SJCRH30 (cell line): ENCODE measurements at regions not wholly inside any gene's neighbourhood (a gene's known extent, or its start where the extent isn't known, plus 50 kb on each side); places are given as distances from the start of the nearest gene placed in this dataset.
"Not testable (repeated sequence)": the region's sequence is repeated elsewhere in the genome, so short reads cannot be mapped to it uniquely, and the experiment has no call there.

ENCODE experiments used
- DNase-seq, 2 experiments: peaks; one replicate each; pipeline ENCODE4 v3.0.0-alpha.2; 2015 to 2020
- H3K27ac ChIP-seq: fragments of 250-450 bp; sonication (Bioruptor Pico); 2 replicates; pipeline ENCODE4 v1.5.1; 2020; ENCODE audit warnings: mild to moderate bottlenecking, moderate library complexity
- H3K27me3 ChIP-seq: fragments of 250-450 bp; sonication (Bioruptor Pico); 2 replicates; pipeline ENCODE4 v1.5.1; 2020; ENCODE audit warnings: mild to moderate bottlenecking, moderate library complexity
- H3K36me3 ChIP-seq: fragments of 250-450 bp; sonication (Bioruptor Pico); 2 replicates; pipeline ENCODE4 v1.5.1; 2020; ENCODE audit warnings: mild to moderate bottlenecking, moderate library complexity
- H3K4me1 ChIP-seq: fragments of 250-450 bp; sonication (Bioruptor Pico); 2 replicates; pipeline ENCODE4 v1.5.1; 2020; ENCODE audit warnings: mild to moderate bottlenecking, moderate library complexity
- H3K4me3 ChIP-seq: fragments of 250-450 bp; sonication (Bioruptor Pico); 2 replicates; pipeline ENCODE4 v1.5.1; 2020; ENCODE audit warnings: mild to moderate bottlenecking, moderate library complexity
- H3K9me3 ChIP-seq: fragments of 250-450 bp; sonication (Bioruptor Pico); replicated peaks from 2 replicates; pipeline ENCODE4 v1.5.1; 2020; ENCODE audit warnings: mild to moderate bottlenecking, moderate library complexity

DNA sequence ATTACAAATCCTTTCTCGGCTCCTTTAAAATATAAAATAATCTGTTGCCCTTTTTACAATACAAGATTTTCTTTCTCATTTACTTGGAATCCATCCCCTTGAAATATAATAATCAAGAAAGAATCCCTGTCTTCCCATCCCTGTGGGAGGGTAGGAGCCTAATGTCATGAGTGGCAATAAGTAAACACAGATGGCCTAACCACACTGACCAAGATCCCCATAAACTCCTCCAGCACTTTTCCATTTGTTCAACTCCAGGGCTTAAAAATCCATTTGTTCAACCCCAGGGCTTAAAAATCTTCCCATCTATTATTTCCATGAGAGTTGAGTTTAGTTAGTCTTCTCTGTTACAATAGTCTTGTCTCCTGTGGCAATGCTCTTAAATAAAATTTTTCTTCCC is 297.6 kb downstream of the CDH7 start:
- H3K4me3 ChIP-seq: no peak overlapping the region
- no peaks in the 10 kb centered on the region for H3K9me3 ChIP-seq
- no peaks in the 10 kb centered on the region for H3K27me3 ChIP-seq
- no peaks in the 10 kb centered on the region for H3K36me3 ChIP-seq
- H3K4me1 ChIP-seq: peaks cover 30% of the 10 kb centered on the region
- DNase-seq: peak; percentile 55 to 89
- peak overlapping the region; percentile 65 for H3K27ac ChIP-seq

DNA sequence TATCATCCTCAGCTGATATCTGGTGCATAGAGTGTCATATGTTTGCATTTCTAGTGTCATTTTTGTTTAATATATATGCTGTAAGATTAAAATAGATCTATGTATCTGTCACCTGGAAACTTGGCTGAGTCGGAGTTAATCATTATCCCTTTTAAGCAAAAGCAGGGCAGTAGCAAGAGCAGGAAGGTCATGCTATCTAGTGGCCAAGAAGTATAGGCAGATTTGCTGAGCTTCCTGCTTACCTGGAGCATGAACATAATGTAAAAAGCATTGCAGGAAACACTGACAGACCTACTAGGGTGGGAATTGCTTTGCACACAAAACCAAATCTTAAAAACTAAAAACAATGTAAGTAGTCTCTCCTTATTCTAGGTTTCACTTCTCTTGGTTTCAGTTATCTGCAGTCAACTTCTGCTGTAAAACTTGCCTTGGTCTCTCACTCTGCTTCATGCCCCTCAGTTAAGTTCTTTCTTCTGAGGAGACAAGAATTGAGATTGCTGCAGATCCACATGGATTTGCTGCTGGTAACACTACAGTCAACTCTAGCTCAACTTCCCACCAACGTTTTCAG is 295.3 kb downstream of the CDH7 start:
- peaks cover 30% of the 10 kb centered on the region for H3K4me1 ChIP-seq
- DNase-seq: no peak
- no peaks in the 10 kb centered on the region for H3K36me3 ChIP-seq
- no peak overlapping the region for H3K4me3 ChIP-seq
- no peak overlapping the region for H3K27ac ChIP-seq
- no peaks in the 10 kb centered on the region for H3K9me3 ChIP-seq
- H3K27me3 ChIP-seq: no peaks in the 10 kb centered on the region

DNA sequence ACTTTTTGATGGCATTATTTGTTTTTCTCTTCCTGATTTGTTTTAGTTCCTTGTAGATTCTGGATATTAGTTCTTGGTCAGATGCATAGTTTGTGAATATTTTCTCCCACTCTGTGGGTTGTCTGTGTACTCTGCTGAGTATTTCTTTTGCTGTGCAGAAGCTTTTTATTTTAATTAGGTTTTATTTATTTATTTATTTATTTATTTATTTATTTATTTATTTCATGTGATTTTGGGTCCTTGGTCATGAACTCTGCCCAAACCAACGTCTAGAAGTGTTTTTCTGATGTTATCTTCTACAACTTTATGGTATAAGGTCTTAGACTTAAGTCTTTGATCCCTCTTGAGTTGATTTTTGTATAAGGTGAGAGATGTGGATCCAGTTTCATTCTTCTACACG is 292.2 kb downstream of the CDH7 start:
- H3K4me1 ChIP-seq: peaks cover 14% of the 10 kb centered on the region
- H3K27ac ChIP-seq: no peak overlapping the region
- H3K36me3 ChIP-seq: no peaks in the 10 kb centered on the region
- DNase-seq: no peak
- H3K4me3 ChIP-seq: no peak overlapping the region
- no peaks in the 10 kb centered on the region for H3K9me3 ChIP-seq
- H3K27me3 ChIP-seq: no peaks in the 10 kb centered on the region

DNA sequence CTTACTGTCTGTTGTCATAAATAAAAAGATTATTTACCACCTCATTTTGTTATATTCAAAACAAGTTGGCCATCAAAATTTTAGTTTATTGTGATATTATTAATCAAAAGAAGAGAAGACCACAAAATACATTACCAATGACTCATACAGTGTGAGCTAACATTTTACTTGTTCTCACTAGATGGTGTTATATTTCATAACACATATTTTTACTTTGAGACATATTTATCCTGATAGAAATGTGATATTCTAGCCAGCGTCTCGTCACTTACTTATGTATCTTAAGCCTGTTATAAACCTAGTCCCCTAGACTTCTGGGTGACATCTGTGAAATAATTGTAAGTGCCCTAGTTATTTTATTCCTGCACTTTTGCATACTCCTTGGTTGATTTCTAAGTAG is 263.2 kb downstream of the CDH7 start:
- Histone ChIP-seq H3K4me1 (peaks cover 10% of the 10 kb centered on the region), H3K4me3 (no peak overlapping the region), H3K27me3 (no peaks in the 10 kb centered on the region), H3K9me3 (no peaks in the 10 kb centered on the region), H3K27ac (no peak overlapping the region), H3K36me3 (no peaks in the 10 kb centered on the region)
- DNase-seq: peak in 1 of 2 experiments; percentile 36

DNA sequence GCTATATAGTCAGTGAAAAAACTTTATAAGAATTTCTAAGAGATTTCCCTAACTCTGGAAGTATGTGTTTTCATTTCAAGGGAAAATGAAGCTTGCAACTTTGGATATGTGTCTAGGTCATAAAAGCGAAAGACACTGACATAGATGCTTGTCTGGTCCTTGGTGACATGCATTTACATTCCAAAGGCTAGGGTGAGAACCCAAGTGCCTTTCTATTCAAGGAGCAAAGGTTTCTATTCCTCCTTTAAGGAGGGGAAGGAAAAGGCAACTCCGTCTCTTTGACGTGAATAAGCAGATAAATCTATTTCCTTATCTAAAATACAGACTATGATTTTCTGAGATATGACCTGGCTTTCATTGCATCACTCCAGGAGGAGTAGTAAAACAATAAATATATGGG is 261.1 kb downstream of the CDH7 start:
- Histone ChIP-seq H3K27ac (no peak overlapping the region), H3K36me3 (no peaks in the 10 kb centered on the region), H3K27me3 (no peaks in the 10 kb centered on the region), H3K4me3 (no peak overlapping the region), H3K4me1 (peaks cover 10% of the 10 kb centered on the region), H3K9me3 (no peaks in the 10 kb centered on the region)
- no peak for DNase-seq

DNA sequence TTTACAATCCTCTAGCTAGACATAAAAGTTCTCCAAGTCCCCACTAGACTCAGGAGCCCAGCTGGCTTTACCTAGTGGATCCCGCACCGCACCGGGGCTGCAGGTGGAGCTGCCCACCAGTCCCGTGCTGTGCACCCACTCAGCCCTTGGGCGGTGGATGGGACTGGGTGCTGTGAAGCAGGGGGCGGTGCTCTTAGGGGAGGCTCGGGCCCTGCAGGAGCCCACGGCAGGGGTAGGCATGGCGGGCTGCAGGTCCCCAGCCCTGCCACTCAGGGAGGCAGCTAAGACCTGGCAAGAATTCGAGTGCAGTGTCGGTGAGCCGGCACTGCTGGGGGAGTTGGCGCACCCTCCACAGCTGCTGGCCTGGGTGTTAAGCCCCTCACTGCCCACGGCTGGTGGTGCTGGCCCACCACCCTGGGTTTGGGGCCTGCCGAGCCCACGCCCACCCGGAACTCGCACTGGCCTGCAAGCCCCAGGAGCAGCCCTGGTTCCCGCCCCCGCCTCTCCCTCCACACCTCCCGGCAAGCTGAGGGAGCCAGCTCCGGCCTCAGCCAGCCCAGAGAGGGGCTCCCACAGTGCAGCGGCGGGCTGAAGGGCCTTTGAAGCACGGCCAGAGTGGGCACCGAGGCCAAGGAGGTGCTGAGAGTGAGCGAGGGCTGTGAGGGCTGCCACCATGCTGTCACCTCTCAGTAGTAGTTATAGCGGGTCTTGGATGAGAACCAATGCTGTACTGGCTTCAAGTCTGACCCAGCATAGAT is 255.2 kb downstream of the CDH7 start:
- H3K27me3 ChIP-seq: no peaks in the 10 kb centered on the region
- H3K4me1 ChIP-seq: no peaks in the 10 kb centered on the region
- no peaks in the 10 kb centered on the region for H3K9me3 ChIP-seq
- no peak for DNase-seq
- no peak overlapping the region for H3K4me3 ChIP-seq
- H3K27ac ChIP-seq: no peak overlapping the region
- no peaks in the 10 kb centered on the region for H3K36me3 ChIP-seq

DNA sequence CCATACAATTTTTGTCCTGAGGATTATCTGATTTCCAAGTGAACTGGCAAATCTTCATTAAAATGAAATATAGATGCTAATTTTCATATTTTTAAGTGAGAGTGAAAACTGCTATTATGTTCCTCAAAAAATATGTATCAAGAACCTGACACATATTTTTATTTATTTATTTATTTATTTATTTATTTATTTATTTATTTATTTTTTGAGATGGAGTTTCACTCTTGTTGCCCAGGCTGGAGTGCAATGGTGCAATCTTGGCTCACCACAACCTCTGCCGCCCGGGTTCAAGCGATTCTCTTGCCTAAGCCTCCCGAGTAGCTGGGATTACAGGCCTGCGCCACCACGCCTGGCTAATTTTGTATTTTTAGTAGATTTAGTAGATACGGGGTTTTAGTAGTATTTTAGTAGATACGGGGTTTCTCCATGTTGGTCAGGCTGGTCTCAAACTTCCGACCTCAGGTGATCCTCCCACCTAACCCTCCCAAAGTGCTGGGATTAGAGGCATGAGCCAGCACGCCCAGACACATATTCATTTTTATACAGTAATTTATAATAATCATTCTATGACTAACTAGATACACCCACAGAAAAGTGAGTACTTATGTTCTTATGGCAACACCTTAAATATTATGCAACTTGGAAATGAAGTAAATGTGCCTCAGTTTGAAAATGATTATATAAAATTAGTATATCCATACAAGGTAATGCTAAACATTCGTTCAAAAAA is 248.3 kb downstream of the CDH7 start:
- not testable (repeated sequence) for H3K27ac ChIP-seq, H3K27me3 ChIP-seq, H3K36me3 ChIP-seq, H3K4me1 ChIP-seq, H3K9me3 ChIP-seq, DNase-seq, H3K4me3 ChIP-seq

DNA sequence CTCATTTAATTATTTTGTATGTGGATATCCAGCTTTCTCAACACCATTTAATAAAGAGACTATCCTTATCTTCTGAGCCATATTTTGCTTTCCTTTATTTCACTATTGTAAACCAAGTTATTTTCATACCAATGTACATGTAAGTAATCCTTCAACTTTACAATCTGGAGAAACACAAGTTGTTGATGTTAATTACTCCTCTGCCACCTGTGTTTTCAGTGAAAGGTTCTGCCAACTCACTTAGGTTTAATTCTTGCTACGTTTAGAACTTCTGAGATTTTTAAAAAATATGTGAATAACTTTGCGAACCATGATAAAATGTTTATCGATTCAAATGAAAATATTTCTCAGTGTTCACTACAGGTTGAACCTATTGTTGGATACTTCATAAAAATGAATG is 244.4 kb downstream of the CDH7 start:
- peaks cover 10% of the 10 kb centered on the region for H3K4me1 ChIP-seq
- no peak overlapping the region for H3K27ac ChIP-seq

DNA sequence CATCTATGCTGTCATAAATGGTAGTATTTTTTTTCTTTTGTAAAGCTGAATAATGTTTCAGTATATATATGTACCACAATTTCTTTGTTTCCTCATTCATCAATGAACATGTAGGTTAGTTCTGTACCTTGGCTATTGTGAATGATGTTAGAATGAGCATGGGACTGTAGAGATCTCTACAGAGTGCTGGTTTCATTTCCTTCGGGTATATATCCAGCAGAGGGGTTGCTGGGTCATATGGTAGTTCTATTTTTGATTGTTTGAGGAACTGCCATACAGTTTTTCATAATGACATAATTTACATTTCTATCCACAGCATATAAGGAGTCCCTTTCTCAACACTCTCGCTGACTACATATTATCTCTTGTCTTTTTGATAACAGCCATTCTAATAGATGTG is 243.5 kb downstream of the CDH7 start:
- no peaks in the 10 kb centered on the region for H3K27me3 ChIP-seq
- DNase-seq: no peak
- peaks cover 10% of the 10 kb centered on the region for H3K4me1 ChIP-seq
- no peak overlapping the region for H3K27ac ChIP-seq
- H3K9me3 ChIP-seq: no peaks in the 10 kb centered on the region
- H3K36me3 ChIP-seq: no peaks in the 10 kb centered on the region
- H3K4me3 ChIP-seq: no peak overlapping the region

More for the DNA sequence above, 244.4 kb downstream of the CDH7 start:
- Histone ChIP-seq H3K36me3 (no peaks in the 10 kb centered on the region), H3K9me3 (no peaks in the 10 kb centered on the region), H3K4me3 (no peak overlapping the region), H3K27me3 (no peaks in the 10 kb centered on the region)
- DNase-seq: no peak

DNA sequence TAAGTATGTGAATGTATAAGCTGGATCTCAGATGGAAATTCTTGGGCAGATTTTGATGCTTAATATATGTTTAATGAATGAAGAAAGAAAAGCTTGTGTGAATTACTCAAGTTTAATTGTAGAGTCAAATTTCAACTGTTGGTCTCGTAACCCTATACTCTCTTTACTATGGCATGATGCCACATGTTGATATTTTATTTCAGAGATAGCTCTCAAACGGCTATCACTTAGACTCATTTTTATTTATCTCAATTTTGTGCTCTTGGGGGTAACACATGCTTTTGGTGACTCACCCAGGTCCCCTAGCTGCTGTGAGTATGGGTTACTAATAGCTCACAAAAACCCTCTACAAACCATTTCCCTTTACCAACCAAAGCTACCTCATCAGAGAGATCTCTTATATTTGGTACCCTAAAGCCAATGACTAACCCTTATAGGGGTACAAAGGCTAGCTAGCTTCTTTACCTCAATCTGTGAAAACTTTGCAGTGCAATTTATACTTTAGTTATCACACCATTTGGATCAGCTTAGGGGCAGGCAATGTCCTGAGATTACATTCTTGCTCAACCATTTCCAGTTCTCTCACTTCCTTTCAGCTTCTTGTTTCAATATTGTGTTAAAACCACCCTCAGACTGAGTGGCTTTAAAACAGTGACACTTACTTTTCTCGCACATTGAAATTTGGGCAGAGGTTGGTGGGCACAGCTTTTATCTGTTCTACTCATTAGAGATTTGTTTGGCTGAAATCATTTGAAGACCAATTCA is 240.3 kb downstream of the CDH7 start:
- H3K27ac ChIP-seq: peak overlapping the region; percentile 13; the same call in 1 of the 2 replicates
- H3K36me3 ChIP-seq: no peaks in the 10 kb centered on the region
- peak in 1 of 2 experiments; percentile 18 for DNase-seq
- H3K4me1 ChIP-seq: peaks cover 10% of the 10 kb centered on the region
- H3K9me3 ChIP-seq: no peaks in the 10 kb centered on the region
- H3K4me3 ChIP-seq: no peak overlapping the region
- H3K27me3 ChIP-seq: no peaks in the 10 kb centered on the region

DNA sequence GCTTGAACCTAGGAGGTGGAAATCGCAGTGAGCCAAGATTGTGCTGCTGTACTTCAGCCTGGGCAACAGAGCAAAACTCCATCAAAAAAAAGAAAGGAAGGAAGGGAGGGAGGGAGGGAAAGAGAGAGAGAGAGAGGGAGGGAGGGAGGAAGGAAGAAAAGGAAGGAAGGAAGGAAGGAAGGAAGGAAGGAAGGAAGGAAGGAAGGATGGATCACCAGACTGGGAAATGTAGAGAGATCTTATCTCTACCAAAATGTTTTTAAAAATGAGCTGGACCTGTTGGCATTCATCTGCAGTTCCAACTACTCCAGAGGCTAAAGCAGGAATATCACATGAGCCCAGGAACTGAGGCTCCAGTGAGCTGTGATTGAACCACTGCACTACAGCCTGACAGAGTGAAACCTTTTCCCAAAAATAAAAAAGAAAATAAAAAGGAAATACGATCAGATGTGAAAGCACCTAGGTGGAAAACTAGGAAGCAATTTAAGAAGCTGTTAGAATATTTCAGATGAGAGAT is 239.4 kb downstream of the CDH7 start:
- DNase-seq: no peak
- no peaks in the 10 kb centered on the region for H3K27me3 ChIP-seq
- H3K9me3 ChIP-seq: no peaks in the 10 kb centered on the region
- no peak overlapping the region for H3K27ac ChIP-seq
- H3K4me3 ChIP-seq: no peak overlapping the region
- H3K36me3 ChIP-seq: no peaks in the 10 kb centered on the region
- peaks cover 10% of the 10 kb centered on the region for H3K4me1 ChIP-seq

DNA sequence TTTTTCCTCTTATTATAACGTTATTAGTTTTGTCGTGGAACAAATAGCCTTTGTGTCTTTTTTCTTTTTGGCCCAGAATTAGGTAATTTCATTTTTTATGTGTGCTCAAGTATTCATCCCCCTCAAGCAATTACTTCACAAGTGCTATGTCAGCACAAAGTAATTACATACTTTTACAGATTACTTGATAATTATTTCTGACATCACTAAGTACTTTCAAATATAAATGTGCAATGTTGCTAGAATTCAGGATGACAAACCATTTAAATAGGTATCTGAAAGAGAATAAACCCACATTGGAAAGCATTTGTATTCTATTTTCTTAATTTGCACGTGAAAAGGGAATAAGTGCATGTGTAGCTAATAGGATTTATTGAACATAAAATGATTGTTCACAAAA is 238.2 kb downstream of the CDH7 start:
- Histone ChIP-seq H3K27me3 (no peaks in the 10 kb centered on the region), H3K9me3 (no peaks in the 10 kb centered on the region), H3K4me3 (no peak overlapping the region), H3K27ac (no peak overlapping the region), H3K4me1 (peaks cover 10% of the 10 kb centered on the region), H3K36me3 (no peaks in the 10 kb centered on the region)
- DNase-seq: no peak

DNA sequence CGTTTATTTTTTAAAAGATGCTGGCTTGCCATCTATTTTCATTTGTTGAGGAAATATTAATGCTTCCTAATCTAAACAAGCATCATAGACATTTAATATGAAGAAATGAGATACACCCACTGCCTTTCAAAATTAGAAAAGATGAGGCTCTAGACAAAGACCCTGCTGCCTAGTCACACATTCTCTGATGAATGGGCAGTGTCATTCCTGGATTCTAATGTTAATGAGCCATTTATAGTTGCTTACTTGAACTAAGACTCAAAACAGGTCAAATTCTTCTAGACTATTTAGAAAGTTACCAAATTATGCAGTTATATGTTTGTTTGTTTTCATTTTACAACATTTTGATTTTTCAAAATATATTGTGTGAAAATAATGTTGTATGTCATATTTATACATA is 237.6 kb downstream of the CDH7 start:
- Histone ChIP-seq H3K4me1 (peaks cover 10% of the 10 kb centered on the region), H3K27me3 (no peaks in the 10 kb centered on the region), H3K4me3 (no peak overlapping the region), H3K36me3 (no peaks in the 10 kb centered on the region), H3K9me3 (no peaks in the 10 kb centered on the region; the same call in 1 of the 2 replicates), H3K27ac (no peak overlapping the region)
- no peak for DNase-seq

DNA sequence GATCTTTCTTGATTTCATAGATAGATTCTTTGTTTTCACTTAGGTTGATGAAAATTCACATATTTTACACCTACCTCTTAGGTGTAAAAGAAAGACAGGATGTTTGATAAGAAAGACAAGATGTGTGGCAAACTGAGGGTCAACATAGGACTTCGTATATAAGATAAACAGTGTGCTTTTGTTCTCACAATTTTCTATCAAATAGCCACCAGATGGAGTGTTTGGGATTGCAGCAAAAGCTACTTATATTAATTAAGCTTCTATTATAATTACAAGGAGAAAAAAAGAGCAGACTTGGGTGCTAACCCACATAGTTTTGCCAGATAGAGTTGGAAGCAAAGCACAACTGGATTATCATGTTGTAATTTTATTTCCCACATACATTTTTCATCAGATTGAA is 232.9 kb downstream of the CDH7 start:
- no peaks in the 10 kb centered on the region for H3K4me1 ChIP-seq

DNA sequence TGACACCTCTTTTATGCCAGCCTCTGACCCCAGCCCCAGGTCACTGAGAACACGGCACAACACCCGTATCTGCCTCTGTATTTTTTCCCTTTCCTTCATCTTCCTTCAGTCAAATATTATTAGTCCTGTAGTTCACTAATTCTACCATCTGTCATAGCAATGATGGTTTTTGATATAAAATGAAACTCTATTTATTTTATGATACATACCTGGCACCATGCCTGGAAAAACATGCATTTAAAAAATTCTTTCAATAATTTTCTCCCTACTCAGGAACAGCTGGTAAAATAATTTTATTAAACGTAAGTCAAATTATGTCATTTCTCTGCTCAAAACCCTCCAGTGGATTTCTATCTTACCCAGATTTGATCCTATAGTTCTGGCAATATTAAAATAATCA is 224.7 kb downstream of the CDH7 start:
- DNase-seq: no peak
- H3K27ac ChIP-seq: no peak overlapping the region
- H3K36me3 ChIP-seq: no peaks in the 10 kb centered on the region
- H3K4me1 ChIP-seq: no peaks in the 10 kb centered on the region
- no peaks in the 10 kb centered on the region for H3K9me3 ChIP-seq
- H3K27me3 ChIP-seq: no peaks in the 10 kb centered on the region
- H3K4me3 ChIP-seq: no peak overlapping the region

More for the DNA sequence above, 232.9 kb downstream of the CDH7 start:
- Histone ChIP-seq H3K27ac (no peak overlapping the region), H3K9me3 (no peaks in the 10 kb centered on the region; the same call in 1 of the 2 replicates), H3K27me3 (no peaks in the 10 kb centered on the region), H3K36me3 (no peaks in the 10 kb centered on the region), H3K4me3 (no peak overlapping the region)
- DNase-seq: peak in 1 of 2 experiments; percentile 2
